ENCODE measurements at regions not wholly inside any gene's neighbourhood (a gene's known extent, or its start where the extent isn't known, plus 50 kb on each side); places are given as distances from the start of the nearest gene placed in this dataset.

DNA sequence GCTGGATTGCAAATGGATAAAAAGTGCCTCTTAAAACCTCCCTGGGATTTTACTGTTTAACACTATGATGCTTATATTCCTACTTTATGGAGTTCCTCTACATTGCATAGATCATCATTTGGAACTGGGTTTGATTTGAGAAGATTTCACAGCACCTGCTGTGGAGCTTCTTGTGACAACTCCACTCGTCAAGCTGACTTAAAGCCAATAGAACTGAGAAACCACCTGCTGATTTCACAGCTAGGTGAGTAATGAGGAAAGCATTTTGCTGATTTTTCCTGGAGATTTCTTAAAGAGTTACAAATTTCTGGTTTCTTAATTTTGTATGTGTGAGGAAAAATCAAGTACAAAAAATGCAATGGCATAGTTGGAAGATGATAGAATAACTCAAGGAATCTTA lies 739.1 kb upstream of the LRRTM1 start:
- H3K4me3 ChIP-seq (ENCODE audit: low read depth, low read length) = no peak overlapping the region
- no peak for DNase-seq (ENCODE audit: low read depth, low spot score)
- in situ Hi-C loops (cut with HindIII; ENCODE audit: low sequenced_read_pairs) = no loop called here
- TF ChIP-seq CTCF (IDR thresholded peaks at IDR 0.05; ENCODE audit: low read depth, low read length) = no peak

GRCh38 chr2:81007104-81007503 lies 702.6 kb upstream of the LRRTM1 start:
- DNase-seq (ENCODE audit: low read depth, low spot score) = no peak
- in situ Hi-C loops (cut with HindIII; ENCODE audit: low sequenced_read_pairs) = no loop called here
- no peak overlapping the region for H3K4me3 ChIP-seq (ENCODE audit: low read depth, low read length)
- TF ChIP-seq CTCF (IDR thresholded peaks at IDR 0.05; ENCODE audit: low read depth, low read length) = no peak

- in situ Hi-C loops (cut with HindIII; ENCODE audit: low sequenced_read_pairs) = no loop called here
- TF ChIP-seq CTCF (IDR thresholded peaks at IDR 0.05; ENCODE audit: low read depth, low read length) = no peak
Observed at GRCh38 chr2:81002906-81003305, 698.4 kb upstream of the LRRTM1 start.

GRCh38 chr2:80987466-80987865 lies 682.9 kb upstream of the LRRTM1 start:
- no peak for DNase-seq (ENCODE audit: low read depth, low spot score)
- H3K4me3 ChIP-seq (ENCODE audit: low read depth, low read length) = no peak overlapping the region
- in situ Hi-C loops (cut with HindIII; ENCODE audit: low sequenced_read_pairs) = no loop called here
- TF ChIP-seq CTCF (IDR thresholded peaks at IDR 0.05; ENCODE audit: low read depth, low read length) = no peak

More at GRCh38 chr2:81002906-81003305, 698.4 kb upstream of the LRRTM1 start:
- no peak for DNase-seq (ENCODE audit: low read depth, low spot score)
- no peak overlapping the region for H3K4me3 ChIP-seq (ENCODE audit: low read depth, low read length)

DNA sequence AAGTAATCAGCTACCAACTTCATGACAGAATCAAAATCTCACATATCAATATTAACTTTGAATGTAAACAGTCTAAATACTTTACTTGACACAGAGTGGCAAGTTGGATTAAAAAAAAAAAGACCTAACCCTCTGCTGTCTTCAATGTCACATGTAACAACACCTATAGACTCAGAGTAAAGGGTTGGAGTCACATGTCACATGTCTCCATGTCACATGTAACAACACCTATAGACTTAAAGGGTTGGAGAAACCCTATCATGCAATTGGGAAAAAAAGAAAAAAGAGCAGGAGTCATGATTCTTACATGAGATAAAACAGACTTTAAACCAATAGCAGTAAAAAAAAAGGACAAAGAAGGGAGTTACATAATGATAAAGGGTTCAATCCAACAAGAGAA lies 665.3 kb upstream of the LRRTM1 start:
- TF ChIP-seq CTCF (IDR thresholded peaks at IDR 0.05; ENCODE audit: low read depth, low read length) = no peak
- no peak overlapping the region for H3K4me3 ChIP-seq (ENCODE audit: low read depth, low read length)
- in situ Hi-C loops (cut with HindIII; ENCODE audit: low sequenced_read_pairs) = no loop called here
- DNase-seq (ENCODE audit: low read depth, low spot score) = no peak

DNA sequence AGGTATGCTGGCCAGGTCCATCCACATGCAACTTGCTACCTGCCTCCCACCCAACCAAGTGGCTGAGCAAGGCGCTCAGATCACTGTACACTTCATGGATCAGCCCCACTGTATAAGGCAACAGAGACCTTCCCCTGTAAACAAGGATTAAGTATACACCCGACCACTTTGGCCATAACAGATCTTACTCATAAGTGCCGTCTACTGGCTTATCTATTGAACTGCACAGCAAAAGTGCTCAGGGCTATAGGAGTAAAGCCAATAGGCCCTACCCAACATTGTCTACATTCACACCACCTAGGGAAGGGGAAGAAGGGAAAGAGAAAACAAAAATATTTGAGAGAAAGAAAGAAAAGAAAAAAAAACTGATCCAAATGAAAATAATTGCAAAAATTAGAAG lies 663.9 kb upstream of the LRRTM1 start:
- DNase-seq (ENCODE audit: low read depth, low spot score) = no peak
- in situ Hi-C loops (cut with HindIII; ENCODE audit: low sequenced_read_pairs) = no loop called here
- no peak for TF ChIP-seq CTCF (IDR thresholded peaks at IDR 0.05; ENCODE audit: low read depth, low read length)
- no peak overlapping the region for H3K4me3 ChIP-seq (ENCODE audit: low read depth, low read length)

- no peak for TF ChIP-seq CTCF (IDR thresholded peaks at IDR 0.05; ENCODE audit: low read depth, low read length)
- no peak overlapping the region for H3K4me3 ChIP-seq (ENCODE audit: low read depth, low read length)
- no peak for DNase-seq (ENCODE audit: low read depth, low spot score)
- in situ Hi-C loops (cut with HindIII; ENCODE audit: low sequenced_read_pairs) = no loop called here
Observed at GRCh38 chr2:80947601-80948130, 643.1 kb upstream of the LRRTM1 start.

Data from astrocyte of the spinal cord (primary cell).